Left colon (tissue), 2 donors: ENCODE measurements at regions not wholly inside any gene's neighbourhood (a gene's known extent, or its start where the extent isn't known, plus 50 kb on each side); places are given as distances from the start of the nearest gene placed in this dataset.
A peak's percentile ranks its signal among the peaks of the same experiment; 100 is the strongest.
"Not testable (repeated sequence)": the region's sequence is repeated elsewhere in the genome, so short reads cannot be mapped to it uniquely, and the experiment has no call there.

ENCODE experiments used
- ATAC-seq: fragments of 200-7000 bp; cut with Tn5 transposase; one replicate; pipeline ENCODE4 v1.9.1; 2020; ENCODE audit warnings: mild to moderate bottlenecking, moderate library complexity
- DNase-seq, 2 donors: peaks; one replicate each; pipeline ENCODE4 v3.0.0-alpha.2; 2020
- intact Hi-C, 2 donors: fragments of 100-400 bp; cut with DNase I in 1 of 2; cut with micrococcal nuclease in 1 of 2; formaldehyde crosslinking; loops; one replicate each; pipeline versions ENCODE4 v1.11.2 to v1.14.0; 2022; cut with DNase I, micrococcal nuclease
- donor health status: DM: no; HTN: no; CAD: no.
- donor health status: DM: yes; HTN: yes; CAD: no.

DNA sequence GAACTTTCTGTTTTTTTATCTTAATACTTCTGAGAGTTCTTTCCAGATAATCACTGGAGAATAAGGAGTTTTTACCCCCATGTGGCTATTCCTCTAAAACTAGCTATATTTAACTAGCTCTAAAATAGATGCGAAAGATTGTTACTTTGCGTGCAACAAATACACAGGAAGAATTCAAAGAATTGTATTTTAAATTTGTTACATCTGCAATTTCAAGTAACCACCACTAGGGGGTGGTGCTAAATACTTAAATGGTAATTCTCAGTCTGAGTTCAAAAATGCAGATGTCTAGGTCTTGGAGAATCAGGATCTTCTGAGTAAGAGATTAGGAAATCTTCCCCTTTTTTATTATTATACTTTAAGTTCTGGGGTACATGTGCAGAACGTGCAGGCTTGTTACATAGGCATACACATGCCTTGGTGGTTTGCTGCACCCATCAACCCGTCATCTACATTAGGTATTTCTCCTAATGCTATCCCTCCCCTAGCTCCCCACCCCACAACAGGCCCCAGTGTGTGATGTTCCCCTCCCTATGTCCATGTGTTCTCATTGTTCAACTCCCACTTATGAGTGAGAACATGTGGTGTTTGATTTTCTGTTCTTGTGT, 346.9 kb downstream of the GOLGA6L6 start:
- intact Hi-C loops, ATAC-seq, DNase-seq: not testable (repeated sequence)

DNA sequence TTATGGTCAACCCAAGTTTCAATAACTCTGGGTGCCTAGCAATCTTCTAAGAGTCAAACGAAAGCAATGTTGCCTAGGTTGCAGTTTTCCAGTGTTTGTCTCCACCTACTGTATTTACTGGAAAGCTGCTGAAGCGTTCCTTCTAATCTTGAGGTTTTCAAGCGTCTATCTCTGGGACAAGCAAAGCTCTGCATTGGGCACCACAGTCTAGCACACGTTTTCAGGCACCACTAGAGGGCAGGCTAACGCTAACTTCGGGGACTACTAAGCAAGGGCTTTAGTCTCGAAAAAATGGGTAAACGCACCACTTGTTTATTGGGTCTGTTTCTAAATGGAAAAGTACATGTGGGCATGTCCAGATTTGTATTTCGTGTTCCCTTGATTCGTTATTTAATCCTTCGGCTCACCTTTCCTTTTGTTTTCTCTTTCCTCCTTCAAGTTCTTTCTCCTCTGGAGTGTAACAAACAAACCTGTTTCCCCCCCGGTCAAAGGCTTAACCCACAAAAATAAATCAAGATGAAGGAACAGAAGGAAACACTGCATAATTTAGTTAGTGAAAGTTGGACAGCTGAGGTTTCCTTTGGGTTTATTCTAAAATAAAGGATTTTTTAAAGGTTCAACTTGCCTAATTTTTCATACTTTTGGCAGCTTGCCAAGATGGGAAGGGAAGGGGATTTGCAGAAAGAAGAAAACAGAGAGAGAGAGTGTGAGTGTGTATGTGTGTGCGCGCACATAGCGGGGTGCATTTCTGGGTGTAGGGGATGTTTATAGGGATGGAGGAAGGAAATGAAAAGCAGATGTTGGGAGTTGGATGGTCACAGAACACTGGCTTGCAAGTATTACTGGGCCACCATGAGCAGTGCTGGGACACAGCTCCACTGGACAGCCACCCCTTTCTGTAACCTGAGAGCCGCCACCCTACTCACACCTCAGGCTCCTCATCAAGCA, 348.3 kb downstream of the GOLGA6L6 start:
- intact Hi-C loops: not testable (repeated sequence)
- peak in 1 of 2 donors; percentile 55 for DNase-seq
- peak; percentile 76 for ATAC-seq

DNA sequence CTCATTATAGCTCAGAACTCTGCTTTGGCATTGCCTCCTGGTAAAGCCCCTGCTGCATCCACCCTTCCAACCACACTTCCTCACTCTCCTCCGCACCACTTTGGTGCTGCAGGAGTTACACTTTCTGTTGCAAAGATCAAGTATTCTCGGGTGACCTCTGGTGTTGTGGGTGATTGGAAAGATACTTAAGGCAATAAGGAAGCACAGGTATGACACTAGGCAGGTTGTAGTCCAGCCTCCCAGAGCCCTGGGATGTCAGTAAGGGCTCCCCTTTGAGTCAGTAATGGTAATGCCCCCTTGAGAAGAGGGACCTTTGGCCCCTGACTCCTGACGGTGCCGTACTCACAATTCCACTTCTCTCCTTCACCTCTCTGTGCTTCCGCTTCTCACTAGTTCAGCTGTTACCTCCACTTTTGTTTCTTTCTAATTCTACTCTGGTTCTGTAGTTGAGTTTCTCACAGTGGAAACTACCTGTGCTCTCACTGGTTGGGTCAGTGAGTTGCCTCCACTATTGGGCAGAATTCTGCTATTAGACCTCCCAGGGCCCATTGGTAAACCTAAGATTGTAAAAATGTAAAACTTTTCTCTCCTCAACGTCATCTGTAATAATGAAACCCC, 350.0 kb downstream of the GOLGA6L6 start:
- ATAC-seq, intact Hi-C loops, DNase-seq: not testable (repeated sequence)

DNA sequence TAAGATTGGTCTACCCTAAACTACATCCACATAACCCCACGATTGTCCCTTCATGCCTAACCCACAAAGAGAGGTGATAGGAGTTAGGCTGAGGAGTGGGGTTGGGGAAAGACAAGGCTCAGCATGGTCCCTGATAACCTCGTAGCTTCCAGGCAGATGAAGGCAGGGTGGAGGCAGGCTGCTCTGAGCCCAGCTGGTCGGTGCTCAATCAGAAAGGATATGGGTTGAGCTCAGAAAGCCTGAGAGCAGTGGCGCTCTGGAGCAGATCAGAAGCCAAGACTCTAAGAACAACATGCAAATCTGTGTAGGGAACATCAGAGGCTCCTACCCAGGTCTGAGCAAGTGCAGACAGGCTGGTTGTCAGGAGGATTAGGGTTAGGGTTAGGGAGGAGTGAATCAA, 353.0 kb downstream of the GOLGA6L6 start:
- intact Hi-C loops, DNase-seq, ATAC-seq: not testable (repeated sequence)

DNA sequence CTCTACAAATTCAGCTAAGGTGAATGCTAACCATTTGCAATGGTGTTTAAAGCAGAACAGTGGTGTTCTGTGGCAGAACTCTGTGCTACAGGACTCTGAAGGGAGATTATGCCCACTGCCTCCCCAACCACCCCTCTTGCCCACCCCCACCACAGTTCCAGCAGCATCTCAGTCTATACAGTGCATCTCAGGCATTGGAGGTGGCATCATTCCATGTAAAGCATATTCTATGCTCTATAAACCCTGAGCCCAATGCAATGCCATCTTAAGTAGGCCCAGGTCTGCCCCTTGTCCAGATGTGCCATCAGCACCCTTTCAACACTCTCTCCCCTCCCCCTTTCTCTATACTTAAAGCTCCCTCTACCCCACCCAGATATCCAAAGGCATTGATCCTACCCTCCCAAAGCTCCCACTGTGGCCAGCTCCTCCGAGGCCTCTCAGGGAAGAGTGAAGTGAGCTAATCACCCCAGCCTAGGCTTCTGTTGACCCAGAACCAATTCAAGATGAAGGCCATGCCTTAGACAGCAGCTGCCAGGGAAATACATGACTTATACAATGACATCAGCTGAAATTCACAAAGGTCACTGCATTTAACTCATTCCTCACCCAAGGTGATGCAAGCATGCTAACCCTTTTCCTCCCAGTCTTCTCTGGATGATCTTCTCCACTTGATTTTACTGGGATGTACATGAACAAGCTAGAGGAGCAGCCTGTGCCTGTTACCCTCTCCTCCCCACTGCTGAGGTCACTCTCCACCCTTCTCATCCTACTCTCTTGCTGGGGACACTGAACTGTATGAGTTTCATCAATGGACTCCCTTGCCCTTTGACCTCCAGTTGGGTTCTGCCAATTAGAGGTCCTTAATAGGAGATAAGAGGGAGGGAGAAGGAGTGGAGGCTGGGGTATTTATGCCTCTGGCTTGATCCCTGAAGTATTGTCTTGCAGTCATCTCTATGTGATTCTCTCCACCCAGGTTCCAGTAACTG, 353.9 kb downstream of the GOLGA6L6 start:
- ATAC-seq, DNase-seq, intact Hi-C loops: not testable (repeated sequence)

DNA sequence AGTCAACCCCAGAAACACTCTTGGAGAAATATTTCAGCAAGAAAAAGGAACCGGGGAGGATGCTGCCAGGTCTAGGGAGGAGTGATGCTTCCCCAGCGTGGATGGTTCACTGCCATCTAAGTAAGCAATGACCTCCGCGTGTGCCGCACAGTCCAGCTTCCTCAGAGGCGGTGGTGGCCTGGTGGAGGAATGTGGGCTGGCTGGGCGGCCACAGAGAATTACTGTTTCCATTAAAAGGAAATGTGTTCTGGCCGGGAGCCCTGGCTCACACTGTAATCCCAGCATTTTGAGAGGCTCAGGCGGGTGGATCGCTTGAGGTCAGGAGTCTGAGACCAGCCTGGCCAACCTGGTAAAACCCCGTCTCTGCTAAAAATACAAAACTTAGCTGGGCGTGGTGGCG, 356.7 kb downstream of the GOLGA6L6 start:
- ATAC-seq, intact Hi-C loops, DNase-seq: not testable (repeated sequence)

DNA sequence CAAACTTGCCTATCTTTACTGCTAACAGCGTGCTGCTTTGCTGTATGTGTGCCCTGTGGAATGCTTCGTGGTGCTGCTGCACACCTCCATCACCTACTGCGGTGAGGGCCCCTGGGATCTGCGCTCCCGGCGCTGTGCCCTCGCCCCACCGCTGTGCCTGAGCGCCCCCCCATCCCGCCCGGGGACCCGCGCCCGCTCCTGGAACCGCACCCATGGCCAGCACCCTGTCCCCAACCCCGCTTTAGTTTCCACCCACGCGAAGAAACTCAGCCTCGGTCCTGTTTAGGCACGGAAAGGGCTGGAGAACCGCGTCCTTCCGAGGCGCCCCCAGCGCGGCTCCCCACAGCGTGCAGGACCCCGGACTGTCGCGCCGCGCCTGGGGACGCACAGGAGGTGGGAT, 373.4 kb downstream of the GOLGA6L6 start:
- DNase-seq, ATAC-seq, intact Hi-C loops: not testable (repeated sequence)

DNA sequence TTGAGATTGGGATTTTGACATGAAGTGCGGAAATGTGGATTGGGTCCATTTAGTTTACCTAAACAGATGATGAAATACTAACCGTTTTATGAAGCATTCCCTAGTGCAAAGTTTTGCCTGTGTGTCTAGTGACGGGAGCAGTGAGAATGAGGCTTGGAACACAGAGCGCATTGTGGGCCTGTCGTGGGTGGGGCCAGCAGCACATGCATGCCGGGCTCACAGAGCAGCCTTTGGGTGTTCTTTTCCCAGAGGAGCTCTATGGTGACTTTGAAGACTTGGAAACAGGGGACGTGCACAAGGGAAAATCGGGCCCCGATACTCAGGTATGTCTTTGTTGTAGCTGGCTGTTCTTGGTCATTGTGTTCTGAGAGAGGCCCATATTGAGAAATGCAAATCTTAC, 388.1 kb downstream of the GOLGA6L6 start:
- ATAC-seq, DNase-seq, intact Hi-C loops: not testable (repeated sequence)

DNA sequence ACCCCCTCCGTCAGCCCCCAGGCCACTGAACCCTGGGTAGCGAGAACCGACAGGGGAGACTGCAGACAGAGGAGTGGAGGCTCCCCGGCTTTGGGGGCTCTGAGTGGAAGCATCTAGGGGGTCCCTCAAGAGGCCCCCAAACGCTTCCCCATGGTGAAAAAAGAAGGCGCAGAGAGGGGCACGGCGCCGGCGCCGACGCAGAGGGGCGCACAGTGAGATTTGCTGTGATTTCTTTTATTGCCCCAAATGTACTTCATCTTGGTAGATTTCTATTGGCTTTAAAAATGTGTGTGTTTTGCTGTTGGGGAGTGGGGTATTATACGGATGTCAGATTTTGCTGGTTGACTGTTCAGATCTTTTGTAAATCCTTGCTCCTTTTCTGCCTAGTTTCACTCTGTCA, 392.9 kb downstream of the GOLGA6L6 start:
- ATAC-seq, DNase-seq, intact Hi-C loops: not testable (repeated sequence)

DNA sequence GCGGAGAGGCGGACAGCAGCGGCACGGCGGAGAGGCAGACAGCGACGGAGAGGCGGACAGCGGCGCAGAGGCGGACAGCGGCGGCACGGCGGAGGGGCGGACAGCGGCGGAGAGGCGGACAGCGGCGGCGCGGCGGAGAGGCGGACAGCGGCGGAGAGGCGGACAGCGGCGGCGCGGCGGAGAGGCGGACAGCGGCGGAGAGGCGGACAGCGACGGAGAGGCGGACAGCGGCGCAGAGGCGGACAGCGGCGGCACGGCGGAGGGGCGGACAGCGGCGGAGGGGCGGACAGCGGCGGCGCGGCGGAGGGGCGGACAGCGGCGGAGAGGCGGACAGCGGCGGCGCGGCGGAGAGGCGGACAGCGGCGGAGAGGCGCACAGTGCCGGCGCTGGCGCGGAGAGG, 393.6 kb downstream of the GOLGA6L6 start:
- DNase-seq, intact Hi-C loops, ATAC-seq: not testable (repeated sequence)

DNA sequence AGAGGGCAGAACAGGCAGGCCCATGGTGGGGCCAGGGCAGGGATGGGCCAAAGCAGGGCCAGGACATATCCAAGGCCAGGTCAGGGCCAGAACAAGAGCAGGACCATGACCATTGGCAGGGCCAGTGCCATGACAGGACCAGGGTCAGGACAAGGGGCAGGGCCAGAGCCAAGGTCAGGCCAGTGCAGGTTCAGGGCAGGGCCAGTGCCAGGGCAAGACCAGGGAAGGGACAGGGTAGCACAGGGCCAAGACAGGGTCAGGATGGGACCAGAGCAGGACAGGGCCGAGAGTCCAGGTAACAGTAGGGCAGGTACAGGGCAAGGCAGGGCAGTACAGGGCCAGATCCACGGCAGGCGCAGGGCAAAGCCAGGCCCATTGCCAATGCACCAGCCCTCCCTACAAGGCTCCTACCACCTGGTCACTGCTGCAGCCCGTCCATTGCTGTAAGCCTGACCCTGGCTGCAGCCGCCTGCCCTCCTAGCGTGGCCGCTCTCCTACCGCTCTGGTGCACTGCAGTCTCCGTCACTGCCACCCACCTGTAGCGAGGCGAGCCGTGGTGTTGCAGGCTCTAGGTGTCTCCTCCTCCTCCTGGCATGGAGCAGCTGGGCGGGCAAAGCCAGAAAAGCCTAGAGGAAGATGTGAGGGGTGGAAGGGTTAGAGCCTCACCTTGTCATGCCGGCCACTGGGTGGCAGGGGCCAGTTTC, 397.1 kb downstream of the GOLGA6L6 start:
- intact Hi-C loops, DNase-seq, ATAC-seq: not testable (repeated sequence)

DNA sequence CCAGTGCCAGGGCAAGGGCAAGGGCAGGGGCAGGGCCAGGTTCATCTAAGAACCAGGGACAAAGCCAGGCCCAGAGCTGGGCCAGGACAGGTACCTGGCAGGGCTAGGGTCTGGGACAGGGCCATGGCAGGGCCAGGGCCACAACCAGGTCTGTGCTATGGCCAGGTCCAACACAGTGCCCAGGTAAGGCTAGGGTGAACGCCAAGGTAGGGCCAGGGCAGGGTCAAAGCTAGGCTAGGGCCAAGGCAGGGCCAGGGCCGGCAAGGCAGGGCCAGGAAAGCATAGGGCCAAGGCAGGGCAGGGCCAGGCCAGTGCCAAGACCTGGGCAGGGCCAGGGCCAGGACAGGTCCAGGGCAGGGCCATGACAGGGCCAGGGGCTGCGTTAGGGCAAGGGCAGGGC, 398.7 kb downstream of the GOLGA6L6 start:
- intact Hi-C loops, ATAC-seq, DNase-seq: not testable (repeated sequence)

DNA sequence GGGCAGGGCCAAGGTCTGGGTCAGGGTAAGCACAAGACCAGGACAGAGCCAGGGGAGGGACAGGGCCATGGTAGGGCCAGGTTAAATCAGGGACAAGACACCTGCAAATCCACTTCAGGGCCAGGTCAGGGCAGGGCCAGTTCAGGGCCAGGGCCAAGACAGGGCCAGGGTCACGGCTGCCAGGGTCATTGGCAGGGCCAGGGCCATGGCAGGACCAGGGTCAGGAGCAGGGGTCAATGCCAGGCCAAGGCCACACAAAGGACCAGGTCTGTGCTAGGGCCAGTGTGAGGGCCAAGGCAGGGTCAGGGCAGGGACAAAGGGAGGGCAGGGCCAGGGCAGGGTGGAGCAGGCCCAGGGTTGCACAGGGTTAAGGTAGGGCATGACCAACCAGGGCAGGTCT, 399.2 kb downstream of the GOLGA6L6 start:
- DNase-seq, ATAC-seq, intact Hi-C loops: not testable (repeated sequence)

DNA sequence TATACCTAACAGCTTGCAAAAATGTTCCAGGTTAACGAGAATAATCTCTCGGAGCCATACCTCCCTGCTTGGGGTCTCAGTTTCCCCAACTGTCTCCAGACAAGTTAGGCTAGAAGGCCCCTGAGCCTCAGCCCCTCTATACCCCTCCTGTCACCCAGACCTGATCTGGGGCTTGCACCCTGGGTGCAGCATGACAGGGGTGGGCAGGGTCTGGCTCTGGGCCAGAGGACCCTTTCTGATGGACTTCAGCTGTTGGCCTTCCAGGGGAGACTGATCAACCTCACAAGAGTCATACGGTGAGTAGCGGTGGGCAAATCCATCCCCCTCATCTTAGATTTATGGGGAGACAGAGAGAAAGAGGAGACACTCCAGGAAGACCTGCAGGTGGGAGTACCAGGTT, 416.9 kb downstream of the GOLGA6L6 start:
- intact Hi-C loops, ATAC-seq, DNase-seq: not testable (repeated sequence)

DNA sequence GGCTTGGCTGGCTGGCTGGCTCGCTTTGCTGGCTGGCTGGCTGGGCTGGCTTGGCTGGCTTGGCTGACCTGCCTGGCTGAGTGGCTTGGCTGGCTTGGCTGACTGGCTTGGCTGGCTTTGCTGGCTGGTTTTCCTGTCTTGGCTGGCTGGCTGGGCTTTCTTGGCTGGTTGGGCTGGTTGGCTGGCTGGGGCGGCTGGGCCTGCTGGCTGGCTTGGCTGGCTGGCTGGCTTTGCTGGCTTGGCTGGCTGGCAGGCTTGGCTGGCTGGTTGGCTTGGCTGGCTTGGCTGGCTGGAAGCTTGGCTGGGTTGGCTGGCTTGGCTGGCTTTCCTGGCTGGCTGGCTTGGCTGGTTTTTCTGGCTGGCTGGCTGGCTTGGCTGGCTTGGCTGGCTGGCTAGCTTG, 435.6 kb downstream of the GOLGA6L6 start:
- intact Hi-C loops: no loop called here
- DNase-seq: peak in 1 of 2 donors; percentile 23

DNA sequence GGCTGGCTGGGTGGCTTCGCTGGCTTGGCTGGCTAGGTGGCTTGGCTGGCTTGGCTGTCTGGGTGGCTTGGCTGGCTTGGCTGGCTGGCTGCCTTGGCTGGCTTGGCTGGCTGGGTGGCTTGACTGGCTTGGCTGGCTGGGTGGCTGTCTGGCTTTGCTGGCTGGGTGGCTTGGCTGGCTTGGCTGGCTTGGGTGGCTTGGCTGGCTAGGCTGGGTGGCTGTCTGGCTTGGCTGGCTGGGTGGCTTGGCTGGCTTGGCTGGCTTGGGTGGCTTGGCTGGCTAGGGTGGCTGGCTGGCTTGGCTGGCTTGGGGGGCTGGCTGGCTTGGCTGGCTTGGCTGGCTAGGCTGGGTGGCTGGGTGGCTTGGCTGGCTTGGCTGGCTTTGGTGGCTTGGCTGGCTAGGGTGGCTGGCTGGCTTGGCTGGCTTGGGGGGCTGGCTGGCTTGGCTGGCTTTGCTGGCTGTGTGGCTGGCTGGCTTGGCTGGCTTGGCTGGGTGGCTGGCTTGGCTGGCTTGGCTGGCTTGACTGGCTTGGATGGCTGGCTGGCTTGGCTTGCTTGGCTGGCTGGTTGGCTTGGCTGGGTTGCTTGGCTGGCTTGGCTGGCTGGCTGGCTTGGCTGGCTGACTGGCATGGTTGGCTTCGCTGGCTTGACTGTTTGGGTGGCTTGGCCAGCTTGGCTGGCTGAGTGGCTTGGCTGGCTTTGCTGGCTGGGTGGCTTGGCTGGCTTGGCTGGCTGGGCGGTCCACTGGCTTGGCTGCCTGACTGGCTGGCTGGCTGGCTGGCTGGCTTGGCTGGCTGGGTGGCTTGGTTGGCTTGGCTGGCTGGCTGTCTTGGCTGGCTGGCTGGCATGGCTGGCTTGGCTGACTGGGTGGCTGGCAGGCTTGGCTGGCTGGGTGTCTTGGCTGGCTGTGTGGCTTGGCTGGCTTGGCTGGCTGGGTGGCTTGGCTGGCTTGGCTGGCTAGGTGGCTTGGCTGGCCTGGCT, 436.3 kb downstream of the GOLGA6L6 start:
- peak in 1 of 2 donors; percentile 4 for DNase-seq
- intact Hi-C loops, ATAC-seq: not testable (repeated sequence)

More for the DNA sequence above, 435.6 kb downstream of the GOLGA6L6 start:
- ATAC-seq: no peak
